Neural progenitor cell (in vitro differentiated cells): ENCODE measurements at regions not wholly inside any gene's neighbourhood (a gene's known extent, or its start where the extent isn't known, plus 50 kb on each side); places are given as distances from the start of the nearest gene placed in this dataset.

Experiments
- DNase-seq: peaks from one replicate; pipeline ENCODE4 v3.0.0-alpha.2; 2016; ENCODE audit warnings: low spot score
- H2AFZ ChIP-seq: fragments of 200-600 bp; sonication (generic); replicated peaks from 2 replicates; pipeline ENCODE4 v1.6.1; 2016; ENCODE audit warnings: antibody characterized with exemption
- H3F3A ChIP-seq: fragments of 200-600 bp; sonication (generic); 2 replicates; pipeline ENCODE4 v1.6.1; 2016; ENCODE audit warnings: antibody characterized with exemption, low read depth
- H3K27ac ChIP-seq: fragments of 200-600 bp; sonication (generic); 2 replicates; pipeline ENCODE4 v1.5.1; 2016; ENCODE audit warnings: mild to moderate bottlenecking
- H3K27me3 ChIP-seq: fragments of 200-600 bp; sonication (generic); 2 replicates; pipeline ENCODE4 v1.6.1; 2016; ENCODE audit warnings: mild to moderate bottlenecking, moderate library complexity
- H3K36me3 ChIP-seq: fragments of 200-600 bp; sonication (generic); 2 replicates; pipeline ENCODE4 v1.5.1; 2016
- H3K4me1 ChIP-seq: fragments of 200-600 bp; sonication (generic); 2 replicates; pipeline ENCODE4 v1.6.1; 2016; ENCODE audit warnings: mixed run types
- H3K4me2 ChIP-seq: fragments of 200-600 bp; sonication (generic); 2 replicates; pipeline ENCODE4 v1.6.1; 2016
- H3K4me3 ChIP-seq: fragments of 200-600 bp; sonication (generic); 2 replicates; pipeline ENCODE4 v1.5.1; 2016
- H3K79me2 ChIP-seq: fragments of 200-600 bp; sonication (generic); 2 replicates; pipeline ENCODE4 v1.6.1; 2016; ENCODE audit warnings: low read depth
- H3K9ac ChIP-seq: fragments of 200-600 bp; sonication (generic); 2 replicates; pipeline ENCODE4 v1.6.1; 2016
- H3K9me3 ChIP-seq: fragments of 200-600 bp; sonication (generic); 2 replicates; pipeline ENCODE4 v1.5.1; 2016; ENCODE audit warnings: low read depth
- H4K20me1 ChIP-seq: fragments of 200-600 bp; sonication (generic); 2 replicates; pipeline ENCODE4 v1.6.1; 2016; ENCODE audit warnings: low read depth
- H3K27ac Mint-ChIP-seq: 3 replicates; pipeline ENCODE4 v1.8.0; 2021; ENCODE audit warnings: mixed read lengths
- H3K27me3 Mint-ChIP-seq: 2 replicates; pipeline ENCODE4 v1.8.0; 2022; ENCODE audit warnings: low read depth, mild to moderate bottlenecking, inconsistent platforms, moderate library complexity, mixed read lengths; ENCODE audit not compliant: insufficient read depth
- H3K36me3 Mint-ChIP-seq: 3 replicates; pipeline ENCODE4 v1.8.0; 2021; ENCODE audit warnings: mixed read lengths
- H3K4me1 Mint-ChIP-seq: 3 replicates; pipeline ENCODE4 v1.8.0; 2021; ENCODE audit warnings: mixed read lengths
- H3K4me3 Mint-ChIP-seq: 3 replicates; pipeline ENCODE4 v1.8.0; 2021; ENCODE audit warnings: mild to moderate bottlenecking, moderate library complexity, mixed read lengths
- H3K9me3 Mint-ChIP-seq: 3 replicates; pipeline ENCODE4 v1.8.0; 2020; ENCODE audit warnings: mixed read lengths
- EZH2 ChIP-seq: fragments of 200-600 bp; sonication (generic); IDR thresholded peaks from 2 replicates; pipeline ENCODE4 v1.6.1; 2017; ENCODE audit warnings: antibody characterized with exemption, mild to moderate bottlenecking, moderate library complexity
- EZH2phosphoT487 ChIP-seq: fragments of 200-600 bp; sonication (generic); IDR thresholded peaks from 2 replicates; pipeline ENCODE4 v1.6.1; 2017; ENCODE audit warnings: antibody characterized with exemption
- TF ChIP-seq, protein P1 (sequence below): fragments of 200-600 bp; sonication (generic); IDR thresholded peaks from 2 replicates; pipeline ENCODE4 v1.5.1; 2017; ENCODE audit warnings: antibody characterized with exemption, mild to moderate bottlenecking

DNA sequence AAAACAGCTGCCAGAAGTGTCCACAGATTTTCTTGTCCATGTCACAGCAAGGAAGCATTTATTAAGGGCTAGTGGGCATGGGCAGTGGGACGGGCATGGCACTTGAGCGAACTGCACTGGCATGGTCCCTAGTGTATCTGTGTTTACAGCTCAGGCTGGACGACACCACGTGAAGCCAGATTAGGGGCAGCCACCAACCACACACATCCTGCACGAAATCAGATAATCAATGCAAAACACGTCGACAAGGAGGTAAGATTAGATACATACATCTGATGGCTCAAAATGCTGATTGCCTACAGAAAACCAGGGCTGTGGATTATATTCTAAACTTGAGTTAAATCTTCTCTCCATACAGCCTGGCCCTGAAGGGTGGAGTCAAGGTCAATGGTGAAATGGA lies 103.8 kb upstream of the ATP6AP2 start:
- Mint-ChIP-seq H3K27ac (no peak overlapping the region), H3K4me3 (no peak overlapping the region), H3K27me3 (peaks cover 6% of the 10 kb centered on the region), H3K36me3 (no peaks in the 10 kb centered on the region), H3K4me1 (peaks cover 34% of the 10 kb centered on the region), H3K9me3 (peaks cover 6% of the 10 kb centered on the region)
- Histone ChIP-seq H3K4me2 (no peak overlapping the region), H3K9me3 (no peaks in the 10 kb centered on the region), H3K9ac (no peak overlapping the region), H3K27me3 (no peaks in the 10 kb centered on the region), H3F3A (peaks cover 30% of the 10 kb centered on the region), H3K27ac (no peak overlapping the region), H4K20me1 (no peaks in the 10 kb centered on the region), H3K36me3 (no peaks in the 10 kb centered on the region), H3K79me2 (no peaks in the 10 kb centered on the region), H2AFZ (no peak overlapping the region), H3K4me3 (no peak overlapping the region), H3K4me1 (peaks cover 39% of the 10 kb centered on the region)
- no peak for DNase-seq
- TF ChIP-seq EZH2phosphoT487 (no peak), EZH2 (no peak)
- TF ChIP-seq, protein P1, sequence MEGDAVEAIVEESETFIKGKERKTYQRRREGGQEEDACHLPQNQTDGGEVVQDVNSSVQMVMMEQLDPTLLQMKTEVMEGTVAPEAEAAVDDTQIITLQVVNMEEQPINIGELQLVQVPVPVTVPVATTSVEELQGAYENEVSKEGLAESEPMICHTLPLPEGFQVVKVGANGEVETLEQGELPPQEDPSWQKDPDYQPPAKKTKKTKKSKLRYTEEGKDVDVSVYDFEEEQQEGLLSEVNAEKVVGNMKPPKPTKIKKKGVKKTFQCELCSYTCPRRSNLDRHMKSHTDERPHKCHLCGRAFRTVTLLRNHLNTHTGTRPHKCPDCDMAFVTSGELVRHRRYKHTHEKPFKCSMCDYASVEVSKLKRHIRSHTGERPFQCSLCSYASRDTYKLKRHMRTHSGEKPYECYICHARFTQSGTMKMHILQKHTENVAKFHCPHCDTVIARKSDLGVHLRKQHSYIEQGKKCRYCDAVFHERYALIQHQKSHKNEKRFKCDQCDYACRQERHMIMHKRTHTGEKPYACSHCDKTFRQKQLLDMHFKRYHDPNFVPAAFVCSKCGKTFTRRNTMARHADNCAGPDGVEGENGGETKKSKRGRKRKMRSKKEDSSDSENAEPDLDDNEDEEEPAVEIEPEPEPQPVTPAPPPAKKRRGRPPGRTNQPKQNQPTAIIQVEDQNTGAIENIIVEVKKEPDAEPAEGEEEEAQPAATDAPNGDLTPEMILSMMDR: no peak

- Histone ChIP-seq H3F3A (peaks cover 34% of the 10 kb centered on the region), H3K36me3 (no peaks in the 10 kb centered on the region), H4K20me1 (no peaks in the 10 kb centered on the region), H3K79me2 (no peaks in the 10 kb centered on the region), H3K27me3 (no peaks in the 10 kb centered on the region), H3K27ac (peak overlapping the region; percentile 85), H3K4me3 (peak overlapping the region; percentile 19), H3K4me1 (peaks cover 43% of the 10 kb centered on the region), H2AFZ (no peak overlapping the region), H3K9me3 (no peaks in the 10 kb centered on the region), H3K9ac (no peak overlapping the region), H3K4me2 (peak overlapping the region; percentile 35)
- Mint-ChIP-seq H3K36me3 (no peaks in the 10 kb centered on the region), H3K4me3 (peak overlapping the region; percentile 43), H3K27me3 (peaks cover 6% of the 10 kb centered on the region), H3K27ac (peak overlapping the region; percentile 93), H3K9me3 (peaks cover 4% of the 10 kb centered on the region), H3K4me1 (peaks cover 40% of the 10 kb centered on the region)
- no peak for DNase-seq
- TF ChIP-seq, protein P1: no peak
- no peak for TF ChIP-seq EZH2
- TF ChIP-seq EZH2phosphoT487: no peak
Observed at GRCh38 chrX:40474645-40475044, 106.1 kb upstream of the ATP6AP2 start.

GRCh38 chrX:40474205-40474626 lies 106.6 kb upstream of the ATP6AP2 start:
- DNase-seq: peak; percentile 93
- Histone ChIP-seq H2AFZ (no peak overlapping the region), H3K4me1 (peaks cover 43% of the 10 kb centered on the region), H3K4me3 (peak overlapping the region; percentile 19), H3F3A (peaks cover 34% of the 10 kb centered on the region), H3K4me2 (peak overlapping the region; percentile 35), H3K9me3 (no peaks in the 10 kb centered on the region), H3K27ac (peak overlapping the region; percentile 85), H4K20me1 (no peaks in the 10 kb centered on the region), H3K36me3 (no peaks in the 10 kb centered on the region), H3K27me3 (no peaks in the 10 kb centered on the region), H3K9ac (no peak overlapping the region), H3K79me2 (no peaks in the 10 kb centered on the region)
- H3K4me1 Mint-ChIP-seq: peaks cover 40% of the 10 kb centered on the region
- H3K27ac Mint-ChIP-seq: peak overlapping the region; percentile 90
- H3K36me3 Mint-ChIP-seq: no peaks in the 10 kb centered on the region
- H3K4me3 Mint-ChIP-seq: peak overlapping the region; percentile 76
- TF ChIP-seq EZH2 (no peak), EZH2phosphoT487 (no peak)
- TF ChIP-seq, protein P1: no peak
- H3K27me3 Mint-ChIP-seq: peaks cover 3% of the 10 kb centered on the region
- H3K9me3 Mint-ChIP-seq: peaks cover 4% of the 10 kb centered on the region
